A549 (cell line): ENCODE measurements at regions not wholly inside any gene's neighbourhood (a gene's known extent, or its start where the extent isn't known, plus 50 kb on each side); places are given as distances from the start of the nearest gene placed in this dataset.

Experiments used
- CHD2 ChIP-seq: fragments of 150-350 bp; IDR thresholded peaks from 2 replicates; pipeline ENCODE4 v1.6.1; 2014; ENCODE audit warnings: low read length; ENCODE audit not compliant: partially characterized antibody
- EP300 ChIP-seq, 2 experiments: fragments of >200 bp; sonication (Bioruptor Twin); formaldehyde crosslinking; IDR thresholded peaks; 2 replicates in 1 of 2; 3 replicates in 1 of 2; pipeline ENCODE4 v1.6.1; 2016 to 2017
- PHF8 ChIP-seq: fragments of 200-600 bp; sonication (generic); IDR thresholded peaks from 2 replicates; pipeline ENCODE4 v1.6.1; 2016; ENCODE audit warnings: low read depth, mild to moderate bottlenecking, antibody characterized with exemption, moderate library complexity, borderline replicate concordance
- SMC3 ChIP-seq: fragments of >200 bp; sonication (Bioruptor Twin); formaldehyde crosslinking; IDR thresholded peaks from 3 replicates; pipeline ENCODE4 v1.6.1; 2018; ENCODE audit warnings: inconsistent platforms
- TF ChIP-seq, protein P1 (sequence below): fragments of >200 bp; sonication (Bioruptor Twin); formaldehyde crosslinking; IDR thresholded peaks from 3 replicates; pipeline ENCODE4 v1.5.1; 2016

DNA sequence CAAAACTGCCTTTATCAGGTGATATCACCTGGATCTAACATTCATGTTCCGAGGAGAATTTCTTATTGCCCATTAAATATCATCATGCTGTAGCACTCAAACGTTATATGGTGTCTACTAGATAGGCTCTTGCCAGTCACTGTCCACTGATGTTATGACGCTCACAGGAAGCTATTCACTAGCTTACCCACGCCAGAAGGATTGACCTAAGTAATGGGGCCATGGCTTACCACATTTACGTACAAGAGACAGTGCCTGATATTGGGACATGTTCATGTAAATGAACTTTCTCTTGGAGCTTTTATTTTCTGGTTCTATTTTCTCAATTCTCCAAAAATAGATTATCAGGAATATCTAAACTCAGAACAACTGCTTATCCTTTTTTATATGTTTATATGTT is 91.7 kb upstream of the NAALADL2 start:
- TF ChIP-seq PHF8 (no peak), CHD2 (no peak), EP300 (IDR thresholded peaks at IDR 0.05) (no peak), SMC3 (no peak)
- TF ChIP-seq, protein P1, sequence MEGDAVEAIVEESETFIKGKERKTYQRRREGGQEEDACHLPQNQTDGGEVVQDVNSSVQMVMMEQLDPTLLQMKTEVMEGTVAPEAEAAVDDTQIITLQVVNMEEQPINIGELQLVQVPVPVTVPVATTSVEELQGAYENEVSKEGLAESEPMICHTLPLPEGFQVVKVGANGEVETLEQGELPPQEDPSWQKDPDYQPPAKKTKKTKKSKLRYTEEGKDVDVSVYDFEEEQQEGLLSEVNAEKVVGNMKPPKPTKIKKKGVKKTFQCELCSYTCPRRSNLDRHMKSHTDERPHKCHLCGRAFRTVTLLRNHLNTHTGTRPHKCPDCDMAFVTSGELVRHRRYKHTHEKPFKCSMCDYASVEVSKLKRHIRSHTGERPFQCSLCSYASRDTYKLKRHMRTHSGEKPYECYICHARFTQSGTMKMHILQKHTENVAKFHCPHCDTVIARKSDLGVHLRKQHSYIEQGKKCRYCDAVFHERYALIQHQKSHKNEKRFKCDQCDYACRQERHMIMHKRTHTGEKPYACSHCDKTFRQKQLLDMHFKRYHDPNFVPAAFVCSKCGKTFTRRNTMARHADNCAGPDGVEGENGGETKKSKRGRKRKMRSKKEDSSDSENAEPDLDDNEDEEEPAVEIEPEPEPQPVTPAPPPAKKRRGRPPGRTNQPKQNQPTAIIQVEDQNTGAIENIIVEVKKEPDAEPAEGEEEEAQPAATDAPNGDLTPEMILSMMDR = no peak
